HUES64 (cell line): ENCODE measurements at regions not wholly inside any gene's neighbourhood (a gene's known extent, or its start where the extent isn't known, plus 50 kb on each side); places are given as distances from the start of the nearest gene placed in this dataset.

Experiments
- H3K27ac ChIP-seq: 2 replicates; pipeline ENCODE4 v1.7.0; 2013; ENCODE audit warnings: low read depth, low read length, inconsistent platforms
- H3K27me3 ChIP-seq: 2 replicates; pipeline ENCODE4 v1.6.1; 2013; ENCODE audit warnings: mild to moderate bottlenecking, low read length; ENCODE audit not compliant: insufficient read depth
- H3K36me3 ChIP-seq: 2 replicates; pipeline ENCODE4 v1.6.1; 2013; ENCODE audit warnings: mild to moderate bottlenecking, low read length; ENCODE audit not compliant: insufficient read depth
- H3K4me1 ChIP-seq: 2 replicates; pipeline ENCODE4 v1.6.1; 2013; ENCODE audit warnings: mild to moderate bottlenecking, low read length, moderate library complexity; ENCODE audit not compliant: insufficient read depth
- H3K4me3 ChIP-seq: 2 replicates; pipeline ENCODE4 v1.5.1; 2013; ENCODE audit warnings: mild to moderate bottlenecking, low read length, moderate library complexity
- H3K9ac ChIP-seq: 2 replicates; pipeline ENCODE4 v1.6.1; 2013; ENCODE audit warnings: mild to moderate bottlenecking, low read depth, low read length
- H3K9me3 ChIP-seq: 2 replicates; pipeline ENCODE4 v1.6.1; 2013; ENCODE audit warnings: low read depth, low read length; ENCODE audit not compliant: insufficient read depth
- WGBS: fragments of 150-250, 120-280 bp; methylation state at CpG from one replicate; pipeline ENCODE4 v1.1.7; 2013; ENCODE audit warnings: missing lambda C conversion rate; 5-methylcytosine and 5-hydroxymethylcytosine counted together

DNA sequence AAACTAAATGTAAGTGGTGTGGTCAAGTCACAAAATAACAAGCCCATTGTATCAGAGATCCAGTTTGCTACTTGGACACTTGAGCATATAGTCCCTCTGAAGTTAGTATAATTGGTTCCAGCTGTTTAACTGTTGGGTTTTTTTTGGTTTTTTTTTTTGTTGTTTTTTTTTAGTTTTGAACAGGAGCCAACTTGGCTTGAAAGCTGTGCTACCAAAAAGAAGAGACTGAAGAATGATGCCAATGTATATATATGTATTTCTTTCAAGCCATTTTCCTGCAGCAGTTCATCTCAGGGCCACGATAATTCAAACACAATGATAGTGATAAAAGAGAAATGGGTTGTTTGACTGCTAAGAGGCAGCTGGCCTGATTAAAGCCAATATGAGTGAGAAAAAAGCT is 138.3 kb downstream of the PCDH18 start:
- 100% methylated on average over 1 of the region's 1 CpG for WGBS
- H3K36me3 ChIP-seq: no peaks in the 10 kb centered on the region
- H3K27ac ChIP-seq: no peak overlapping the region
- no peaks in the 10 kb centered on the region for H3K27me3 ChIP-seq
- no peaks in the 10 kb centered on the region for H3K4me1 ChIP-seq
- no peaks in the 10 kb centered on the region for H3K9me3 ChIP-seq
- no peak overlapping the region for H3K9ac ChIP-seq
- H3K4me3 ChIP-seq: no peak overlapping the region

DNA sequence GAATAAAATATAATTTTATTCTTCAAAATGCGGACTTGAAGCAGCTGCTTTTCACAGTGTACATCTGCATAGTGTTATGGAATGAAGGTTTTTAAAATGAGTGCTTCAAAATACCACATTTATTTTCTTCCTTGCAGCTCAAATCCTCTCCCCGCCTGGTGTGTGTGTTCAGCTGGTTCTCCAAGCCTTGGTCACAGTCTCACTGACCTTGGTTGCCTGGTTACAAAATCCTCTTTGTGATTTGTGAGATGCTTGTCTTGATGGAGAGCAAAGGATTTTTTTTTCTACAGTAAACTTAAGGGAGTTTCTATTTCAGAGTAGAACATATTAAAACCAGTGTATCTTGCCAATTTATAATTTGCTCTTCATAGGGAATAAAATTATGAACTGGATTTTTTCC is 139.2 kb downstream of the PCDH18 start:
- 89% methylated on average over 1 of the region's 2 CpGs for WGBS
- Histone ChIP-seq H3K27ac (no peak overlapping the region), H3K9me3 (no peaks in the 10 kb centered on the region)

DNA sequence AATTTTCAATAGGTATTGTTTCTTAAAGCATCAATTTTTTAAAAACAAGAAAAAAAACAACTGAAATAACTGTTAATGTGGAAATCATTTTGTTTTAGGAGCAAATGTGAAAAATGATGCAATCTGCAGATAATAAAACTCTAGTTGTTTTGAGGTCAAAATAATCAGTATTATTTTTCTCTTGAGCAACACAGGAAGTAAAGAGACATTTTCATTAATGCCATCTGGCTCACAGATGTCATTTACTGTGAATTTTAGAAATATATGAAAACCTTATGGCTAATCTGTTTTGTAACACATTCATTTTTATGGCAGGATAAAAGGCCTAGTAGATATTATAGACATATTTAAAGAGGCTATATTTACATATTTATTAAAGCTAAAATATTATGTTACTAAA is 141.6 kb downstream of the PCDH18 start:
- H3K27ac ChIP-seq: no peak overlapping the region
- no peaks in the 10 kb centered on the region for H3K9me3 ChIP-seq
- H3K9ac ChIP-seq: no peak overlapping the region
- no peak overlapping the region for H3K4me3 ChIP-seq
- H3K36me3 ChIP-seq: no peaks in the 10 kb centered on the region
- H3K27me3 ChIP-seq: no peaks in the 10 kb centered on the region
- H3K4me1 ChIP-seq: no peaks in the 10 kb centered on the region

More for the DNA sequence above, 139.2 kb downstream of the PCDH18 start:
- Histone ChIP-seq H3K36me3 (no peaks in the 10 kb centered on the region), H3K4me1 (no peaks in the 10 kb centered on the region), H3K9ac (no peak overlapping the region), H3K4me3 (no peak overlapping the region), H3K27me3 (no peaks in the 10 kb centered on the region)

DNA sequence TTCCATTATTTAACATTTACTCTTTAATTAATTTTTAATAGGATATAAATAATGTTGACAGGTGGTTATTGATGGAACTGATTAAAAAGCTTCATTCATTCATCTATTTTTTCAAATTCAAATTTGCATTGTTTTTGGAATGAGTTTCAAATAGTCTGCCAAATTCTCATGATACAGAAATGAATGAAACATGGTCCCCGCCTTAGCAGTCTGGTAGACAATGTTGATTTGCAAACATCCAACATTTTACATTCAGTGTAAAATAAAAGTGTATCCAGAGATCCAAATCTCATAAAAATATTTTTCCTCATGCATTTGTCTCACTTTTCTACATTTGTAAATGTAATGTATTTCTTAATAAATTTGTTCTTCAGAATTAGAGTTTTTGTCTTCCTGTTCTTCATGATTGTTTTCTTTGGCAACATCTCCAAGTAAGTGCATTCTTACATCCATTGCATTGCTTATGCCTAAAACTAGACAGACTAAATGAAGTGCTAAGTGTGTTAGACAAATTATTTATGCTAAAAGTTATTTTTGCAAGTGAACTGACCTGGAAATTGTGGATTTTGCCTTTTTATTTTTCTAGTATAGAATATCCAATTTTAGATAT is 142.3 kb downstream of the PCDH18 start:
- no peak overlapping the region for H3K27ac ChIP-seq
- no peaks in the 10 kb centered on the region for H3K9me3 ChIP-seq
- no peaks in the 10 kb centered on the region for H3K27me3 ChIP-seq
- no peak overlapping the region for H3K9ac ChIP-seq
- H3K36me3 ChIP-seq: no peaks in the 10 kb centered on the region
- no peaks in the 10 kb centered on the region for H3K4me1 ChIP-seq
- 89% methylated on average over 1 of the region's 1 CpG for WGBS
- H3K4me3 ChIP-seq: no peak overlapping the region

DNA sequence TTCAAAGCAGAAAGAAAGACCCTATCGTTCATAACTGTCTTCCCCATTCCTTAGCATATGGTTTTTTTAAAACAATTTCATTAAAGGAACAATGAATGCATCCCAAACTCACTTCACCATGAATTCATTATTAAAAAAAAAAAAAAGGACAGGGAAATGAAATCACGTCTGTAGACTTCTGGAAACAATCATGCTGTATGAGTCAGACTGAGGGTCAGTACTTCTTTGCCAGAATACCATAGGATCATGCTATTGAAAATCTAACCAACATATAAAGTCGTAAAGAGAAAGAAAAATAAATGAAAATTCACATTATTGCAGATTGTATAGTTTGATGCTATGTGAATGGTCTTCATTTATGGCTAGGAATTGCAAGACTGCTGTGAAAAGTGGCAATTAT is 144.4 kb downstream of the PCDH18 start:
- Histone ChIP-seq H3K36me3 (no peaks in the 10 kb centered on the region), H3K9ac (no peak overlapping the region), H3K27ac (no peak overlapping the region), H3K9me3 (no peaks in the 10 kb centered on the region), H3K4me1 (no peaks in the 10 kb centered on the region), H3K27me3 (no peaks in the 10 kb centered on the region), H3K4me3 (no peak overlapping the region)
- 79% methylated on average over 3 of the region's 3 CpGs for WGBS

DNA sequence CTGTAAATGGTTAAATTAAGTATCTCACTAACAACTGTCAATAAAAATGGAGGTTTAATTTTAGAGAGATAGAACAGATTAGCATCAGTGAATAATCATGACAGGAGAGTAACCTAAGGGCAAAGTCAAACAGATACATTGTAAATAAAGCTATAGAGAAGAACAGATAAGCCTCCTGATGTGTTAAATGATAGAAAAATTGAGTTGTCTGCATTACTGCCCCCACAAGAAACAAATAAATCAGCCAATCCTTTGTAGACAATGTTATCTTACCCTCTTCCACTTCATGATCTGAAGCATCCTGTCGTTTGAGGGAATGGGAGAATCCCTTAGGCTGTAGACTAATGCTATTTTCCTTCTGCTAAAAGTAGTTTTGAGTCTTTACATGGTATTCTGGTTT is 147.8 kb downstream of the PCDH18 start:
- H3K4me1 ChIP-seq: no peaks in the 10 kb centered on the region
- H3K27ac ChIP-seq: no peak overlapping the region
- no peak overlapping the region for H3K9ac ChIP-seq
- H3K27me3 ChIP-seq: no peaks in the 10 kb centered on the region
- H3K9me3 ChIP-seq: no peaks in the 10 kb centered on the region
- H3K4me3 ChIP-seq: no peak overlapping the region
- 80% methylated on average over 1 of the region's 1 CpG for WGBS
- no peaks in the 10 kb centered on the region for H3K36me3 ChIP-seq

DNA sequence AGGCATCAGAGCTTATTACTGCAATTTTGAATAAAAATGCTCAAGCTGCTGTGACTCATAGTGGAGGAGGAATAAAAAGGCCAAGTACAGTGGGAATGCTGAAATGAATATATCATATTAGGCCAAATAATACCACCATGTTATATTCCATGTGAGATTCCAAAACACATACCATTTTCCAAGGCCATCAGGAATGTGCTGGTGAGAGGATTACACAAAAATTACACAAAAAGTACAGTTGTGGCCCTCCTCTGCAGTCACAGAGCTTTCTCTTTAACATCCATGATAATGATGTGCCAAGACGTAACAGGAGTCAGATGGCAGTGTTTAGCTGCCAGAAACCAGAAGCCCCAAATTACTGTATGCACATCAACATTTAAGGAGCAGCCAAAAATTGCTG is 153.5 kb downstream of the PCDH18 start:
- Histone ChIP-seq H3K27ac (no peak overlapping the region), H3K9me3 (no peaks in the 10 kb centered on the region), H3K4me1 (peaks cover 5% of the 10 kb centered on the region; the same call in 1 of the 2 replicates), H3K36me3 (no peaks in the 10 kb centered on the region), H3K4me3 (no peak overlapping the region), H3K27me3 (no peaks in the 10 kb centered on the region), H3K9ac (no peak overlapping the region)
- WGBS: 100% methylated on average over 1 of the region's 1 CpG

DNA sequence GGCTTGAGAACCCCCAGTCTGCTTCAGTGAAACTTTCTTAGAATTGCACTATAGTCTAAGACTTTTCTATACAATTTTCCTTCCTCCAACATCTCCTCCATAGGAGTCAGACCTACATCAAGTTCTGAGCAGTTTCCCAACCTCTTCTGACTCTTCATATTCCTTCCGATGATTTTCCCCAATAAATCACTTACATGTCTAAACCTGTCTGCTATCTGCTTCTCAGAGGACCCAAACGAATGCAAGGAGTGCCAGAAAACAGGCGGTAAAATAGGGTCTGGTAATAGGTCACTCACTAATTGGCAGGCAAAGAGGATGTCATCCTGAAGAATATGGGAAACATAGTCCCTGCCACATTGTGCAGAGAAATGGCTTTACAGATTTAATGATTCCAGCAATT is 153.9 kb downstream of the PCDH18 start:
- Histone ChIP-seq H3K27ac (no peak overlapping the region), H3K9me3 (no peaks in the 10 kb centered on the region), H3K4me1 (peaks cover 5% of the 10 kb centered on the region; the same call in 1 of the 2 replicates), H3K27me3 (no peaks in the 10 kb centered on the region), H3K9ac (no peak overlapping the region), H3K36me3 (no peaks in the 10 kb centered on the region), H3K4me3 (no peak overlapping the region)
- 97% methylated on average over 3 of the region's 3 CpGs for WGBS

- 100% methylated on average over 1 of the region's 2 CpGs for WGBS
- no peaks in the 10 kb centered on the region for H3K9me3 ChIP-seq
- no peak overlapping the region for H3K4me3 ChIP-seq
- H3K27me3 ChIP-seq: no peaks in the 10 kb centered on the region
- H3K4me1 ChIP-seq: peaks cover 5% of the 10 kb centered on the region; the same call in 1 of the 2 replicates
- no peak overlapping the region for H3K27ac ChIP-seq
- no peak overlapping the region for H3K9ac ChIP-seq
- H3K36me3 ChIP-seq: no peaks in the 10 kb centered on the region
Observed at GRCh38 chr4:137376312-137376711, 156.0 kb downstream of the PCDH18 start.

GRCh38 chr4:137375111-137375850 is 157.0 kb downstream of the PCDH18 start:
- no peak overlapping the region for H3K4me3 ChIP-seq
- H3K9ac ChIP-seq: no peak overlapping the region
- H3K27ac ChIP-seq: no peak overlapping the region
- H3K36me3 ChIP-seq: no peaks in the 10 kb centered on the region
- H3K9me3 ChIP-seq: no peaks in the 10 kb centered on the region
- WGBS: 93% methylated on average over 2 of the region's 2 CpGs
- H3K27me3 ChIP-seq: no peaks in the 10 kb centered on the region
- peaks cover 5% of the 10 kb centered on the region; the same call in 1 of the 2 replicates for H3K4me1 ChIP-seq

GRCh38 chr4:137370679-137371078 is 161.6 kb downstream of the PCDH18 start:
- WGBS: 100% methylated on average over 1 of the region's 2 CpGs
- peaks cover 5% of the 10 kb centered on the region; the same call in 1 of the 2 replicates for H3K4me1 ChIP-seq
- no peak overlapping the region for H3K4me3 ChIP-seq
- H3K27ac ChIP-seq: no peak overlapping the region
- H3K9ac ChIP-seq: no peak overlapping the region
- no peaks in the 10 kb centered on the region for H3K36me3 ChIP-seq
- H3K9me3 ChIP-seq: no peaks in the 10 kb centered on the region
- H3K27me3 ChIP-seq: no peaks in the 10 kb centered on the region
